Adrenal gland (tissue), 9 donors: ENCODE measurements at regions not wholly inside any gene's neighbourhood (a gene's known extent, or its start where the extent isn't known, plus 50 kb on each side); places are given as distances from the start of the nearest gene placed in this dataset.
A peak's percentile ranks its signal among the peaks of the same experiment; 100 is the strongest.

Experiments
- DNase-seq, 7 donors: peaks; one replicate each; pipeline ENCODE4 v3.0.0-alpha.2; 2019 to 2020
- H3K27ac ChIP-seq, 5 donors: fragments of 200-600 bp; sonication (generic) in 4 of 5; 1 replicate in 3 of 5; 2 replicates in 2 of 5; pipeline versions ENCODE4 v1.5.1 to v1.8.0; 2016 to 2020; ENCODE audit warnings: mild to moderate bottlenecking in 1 of 5
- H3K27me3 ChIP-seq: fragments of 200-600 bp; 2 replicates; pipeline ENCODE4 v1.8.0; 2021
- H3K36me3 ChIP-seq, 2 donors: fragments of 200-600 bp; replicated peaks in 1 of 2; 1 replicate in 1 of 2; 2 replicates in 1 of 2; pipeline versions ENCODE4 v1.5.1 to v1.8.0; 2018 to 2022
- H3K4me1 ChIP-seq, 2 donors: fragments of 200-600 bp; replicated peaks in 1 of 2; 1 replicate in 1 of 2; 2 replicates in 1 of 2; pipeline versions ENCODE4 v1.5.1 to v1.8.0; 2018 to 2021
- H3K4me3 ChIP-seq, 4 donors: fragments of 200-600 bp; sonication (generic) in 3 of 4; one replicate each; pipeline ENCODE4 v1.5.1; 2016 to 2018
- H3K9me3 ChIP-seq, 3 donors: fragments of 200-600 bp; sonication (generic) in 1 of 3; replicated peaks in 1 of 3; 1 replicate in 2 of 3; 2 replicates in 1 of 3; pipeline versions ENCODE4 v1.5.1 to v1.8.0; 2016 to 2021
- CTCF ChIP-seq, 6 experiments: fragments of 450-650 bp in 4 of 6; fragments of 200-600 bp in 2 of 6; sonication (generic) in 1 of 6; IDR thresholded peaks; 1 replicate in 5 of 6; 2 replicates in 1 of 6; pipeline versions ENCODE4 v1.5.1 to v1.8.0; 2016 to 2021; ENCODE audit warnings: antibody characterized with exemption in 6 of 6, mild to moderate bottlenecking in 2 of 6, moderate library complexity in 1 of 6
- POLR2A ChIP-seq, 2 donors: fragments of 450-650 bp; IDR thresholded peaks; one replicate each; pipeline ENCODE4 v1.6.1; 2017; ENCODE audit warnings: antibody characterized with exemption in 2 of 2, mild to moderate bottlenecking in 2 of 2, moderate library complexity in 1 of 2
- whole genome bisulfite sequencing, 4 donors: extraction: QIAGEN DNeasy Blood & Tissue Kit in 2 of 4; methylation state at CpG; one replicate each; pipeline versions ENCODE4 v1.1.5 to v1.1.7; 2013 to 2017; 5-methylcytosine and 5-hydroxymethylcytosine counted together
- intact Hi-C, 2 donors: fragments of 100-400 bp; cut with DNase I; formaldehyde crosslinking; loops; one replicate each; pipeline versions ENCODE4 v1.14.1 to v1.15.0; 2022 to 2023
- donor health status: healthy with polysubstance abuse.
- donor health status: Bipolar disorder and iron deficiency.
- donor health status: DM: yes; HTN: yes; CAD: no.
- donor health status: DM: no; HTN: no; CAD: no.
- donor health status: DM: no; HTN: no; CAD: no.

- no peak overlapping the region for H3K4me3 ChIP-seq
- no peak overlapping the region for H3K27ac ChIP-seq
- no peaks in the 10 kb centered on the region for H3K27me3 ChIP-seq
- intact Hi-C loops, result no loop called here
- 93 to 97% (median 93%) methylated on average over 1 of the region's 1 CpG for WGBS, 4 donors
- no peaks in the 10 kb centered on the region for H3K9me3 ChIP-seq
- no peak for TF ChIP-seq CTCF (IDR thresholded peaks at IDR 0.05)
- TF ChIP-seq POLR2A (IDR thresholded peaks at IDR 0.05), result no peak
- no peak for DNase-seq
- no peaks in the 10 kb centered on the region for H3K36me3 ChIP-seq
- H3K4me1 ChIP-seq, result peaks cover 0 to 14% of the 10 kb centered on the region in 2 donors
Observed at GRCh38 chr15:78697449-78697848, 56.4 kb upstream of the CHRNB4 start.

- no peak overlapping the region for H3K4me3 ChIP-seq
- intact Hi-C loops, result no loop called here
- H3K27me3 ChIP-seq, result no peaks in the 10 kb centered on the region
- no peak overlapping the region for H3K27ac ChIP-seq
- no peaks in the 10 kb centered on the region for H3K36me3 ChIP-seq
- TF ChIP-seq POLR2A (IDR thresholded peaks at IDR 0.05), result no peak
- no peak for TF ChIP-seq CTCF (IDR thresholded peaks at IDR 0.05)
- no peaks in the 10 kb centered on the region for H3K9me3 ChIP-seq
- no peak for DNase-seq
- H3K4me1 ChIP-seq, result peaks cover 0 to 14% of the 10 kb centered on the region in 2 donors
Observed at GRCh38 chr15:78696436-78696835, 55.4 kb upstream of the CHRNB4 start.

- WGBS, 4 donors, result 33 to 50% (median 40%) methylated on average over 3 of the region's 3 CpGs
- TF ChIP-seq CTCF (IDR thresholded peaks at IDR 0.05) (no peak), POLR2A (IDR thresholded peaks at IDR 0.05) (no peak)
- no peaks in the 10 kb centered on the region for H3K9me3 ChIP-seq
- peaks cover 0 to 14% of the 10 kb centered on the region in 2 donors for H3K4me1 ChIP-seq
- H3K27ac ChIP-seq, result no peak overlapping the region
- no peak overlapping the region for H3K4me3 ChIP-seq
- peak; percentile 40 to 78 (median 69) for DNase-seq
- intact Hi-C loops, result no loop called here
- H3K27me3 ChIP-seq, result no peaks in the 10 kb centered on the region
- no peaks in the 10 kb centered on the region for H3K36me3 ChIP-seq
Observed at GRCh38 chr15:78695854-78696253, 54.8 kb upstream of the CHRNB4 start.

GRCh38 chr15:78695046-78695671 lies 54.1 kb upstream of the CHRNB4 start:
- no peak overlapping the region for H3K27ac ChIP-seq
- DNase-seq, result no peak
- H3K4me1 ChIP-seq, result peaks cover 0 to 14% of the 10 kb centered on the region in 2 donors
- intact Hi-C loops, result no loop called here
- TF ChIP-seq POLR2A (IDR thresholded peaks at IDR 0.05), result no peak
- no peak for TF ChIP-seq CTCF (IDR thresholded peaks at IDR 0.05)
- H3K4me3 ChIP-seq, result no peak overlapping the region
- H3K9me3 ChIP-seq, result no peaks in the 10 kb centered on the region
- H3K36me3 ChIP-seq, result no peaks in the 10 kb centered on the region
- no peaks in the 10 kb centered on the region for H3K27me3 ChIP-seq
